ENCODE measurements at regions not wholly inside any gene's neighbourhood (a gene's known extent, or its start where the extent isn't known, plus 50 kb on each side); places are given as distances from the start of the nearest gene placed in this dataset.

DNA sequence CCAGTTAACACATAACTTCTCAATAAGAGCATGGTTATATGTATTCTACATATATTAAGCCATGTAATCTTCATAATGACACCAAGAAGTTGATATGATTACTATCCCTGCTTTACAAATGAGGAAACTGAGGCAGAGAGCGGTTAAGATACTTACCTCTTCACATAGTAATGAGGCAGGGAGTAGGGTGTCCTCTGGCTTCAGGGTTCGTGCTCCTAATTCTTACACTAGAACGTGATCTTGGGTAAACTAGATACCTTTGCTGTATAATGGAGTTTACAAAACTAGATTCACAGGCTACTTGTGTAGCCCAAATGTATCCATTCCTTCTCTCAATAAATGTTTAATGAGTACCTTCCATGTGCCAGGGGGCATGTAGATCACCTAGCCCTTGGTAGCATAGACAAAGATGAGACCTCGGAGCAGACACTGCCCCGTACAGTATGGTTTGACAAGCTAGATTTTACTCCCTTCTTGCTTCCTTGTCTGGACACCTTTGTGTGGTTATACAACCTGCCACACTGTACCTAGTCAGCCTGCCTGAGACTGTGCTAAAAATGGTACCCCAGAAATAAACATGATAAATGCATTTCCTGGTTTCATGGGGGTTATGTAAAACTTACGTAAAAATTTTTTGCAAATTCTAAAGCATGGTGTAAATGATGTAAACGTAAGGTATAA is 991.8 kb downstream of the VRK1 start:
- TF ChIP-seq, protein P1, sequence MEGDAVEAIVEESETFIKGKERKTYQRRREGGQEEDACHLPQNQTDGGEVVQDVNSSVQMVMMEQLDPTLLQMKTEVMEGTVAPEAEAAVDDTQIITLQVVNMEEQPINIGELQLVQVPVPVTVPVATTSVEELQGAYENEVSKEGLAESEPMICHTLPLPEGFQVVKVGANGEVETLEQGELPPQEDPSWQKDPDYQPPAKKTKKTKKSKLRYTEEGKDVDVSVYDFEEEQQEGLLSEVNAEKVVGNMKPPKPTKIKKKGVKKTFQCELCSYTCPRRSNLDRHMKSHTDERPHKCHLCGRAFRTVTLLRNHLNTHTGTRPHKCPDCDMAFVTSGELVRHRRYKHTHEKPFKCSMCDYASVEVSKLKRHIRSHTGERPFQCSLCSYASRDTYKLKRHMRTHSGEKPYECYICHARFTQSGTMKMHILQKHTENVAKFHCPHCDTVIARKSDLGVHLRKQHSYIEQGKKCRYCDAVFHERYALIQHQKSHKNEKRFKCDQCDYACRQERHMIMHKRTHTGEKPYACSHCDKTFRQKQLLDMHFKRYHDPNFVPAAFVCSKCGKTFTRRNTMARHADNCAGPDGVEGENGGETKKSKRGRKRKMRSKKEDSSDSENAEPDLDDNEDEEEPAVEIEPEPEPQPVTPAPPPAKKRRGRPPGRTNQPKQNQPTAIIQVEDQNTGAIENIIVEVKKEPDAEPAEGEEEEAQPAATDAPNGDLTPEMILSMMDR (conservative IDR thresholded peaks at IDR 0.05; ENCODE audit: low read depth, low read length) = no peak
- H3K4me3 ChIP-seq (ENCODE audit: low read length) = no peak overlapping the region
- no peak for DNase-seq (ENCODE audit: low read depth)

- H3K4me3 ChIP-seq (ENCODE audit: low read length) = no peak overlapping the region
Observed at GRCh38 chr14:97791072-97791471, 993.9 kb downstream of the VRK1 start.

DNA sequence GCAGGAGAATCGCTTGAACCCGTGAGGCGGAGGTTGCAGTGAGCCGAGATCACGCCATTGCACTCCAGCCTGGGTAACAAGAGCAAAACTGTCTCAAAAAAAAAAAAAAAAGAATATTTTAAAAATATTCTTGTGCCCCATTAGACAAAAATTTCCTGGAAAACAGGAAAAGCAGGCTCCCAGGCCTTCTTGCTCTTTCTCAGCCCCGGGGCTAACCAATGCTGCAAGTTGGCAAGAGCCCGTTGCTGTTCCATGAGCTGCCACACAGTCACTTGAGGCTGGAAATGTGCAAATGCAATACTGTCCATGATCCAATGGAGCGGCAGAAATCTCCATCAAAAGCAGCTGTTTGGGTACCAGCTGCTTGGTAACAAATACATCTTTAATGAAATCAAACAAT is 994.7 kb downstream of the VRK1 start:
- H3K4me3 ChIP-seq (ENCODE audit: low read length) = no peak overlapping the region
- DNase-seq (ENCODE audit: low read depth) = no peak
- TF ChIP-seq, protein P1 (conservative IDR thresholded peaks at IDR 0.05; ENCODE audit: low read depth, low read length) = no peak

More at GRCh38 chr14:97791072-97791471, 993.9 kb downstream of the VRK1 start:
- TF ChIP-seq, protein P1 (conservative IDR thresholded peaks at IDR 0.05; ENCODE audit: low read depth, low read length) = no peak
- no peak for DNase-seq (ENCODE audit: low read depth)

- TF ChIP-seq, protein P1 (conservative IDR thresholded peaks at IDR 0.05; ENCODE audit: low read depth, low read length) = no peak
- no peak overlapping the region for H3K4me3 ChIP-seq (ENCODE audit: low read length)
- DNase-seq (ENCODE audit: low read depth) = no peak
Observed at GRCh38 chr14:97796511-97796910, 999.3 kb downstream of the VRK1 start.

- H3K4me3 ChIP-seq (ENCODE audit: low read length) = no peak overlapping the region
- no peak for DNase-seq (ENCODE audit: low read depth)
- TF ChIP-seq, protein P1 (conservative IDR thresholded peaks at IDR 0.05; ENCODE audit: low read depth, low read length) = no peak
Observed at GRCh38 chr14:97798176-97798575, 1001.0 kb downstream of the VRK1 start.

GRCh38 chr14:97802430-97803373 is 1005.5 kb downstream of the VRK1 start:
- no peak for DNase-seq (ENCODE audit: low read depth)
- no peak overlapping the region for H3K4me3 ChIP-seq (ENCODE audit: low read length)
- TF ChIP-seq, protein P1 (conservative IDR thresholded peaks at IDR 0.05; ENCODE audit: low read depth, low read length) = no peak

Measured in retinal pigment epithelial cell (primary cell).